Upper lobe of right lung (tissue), 1 donor: ENCODE measurements at regions not wholly inside any gene's neighbourhood (a gene's known extent, or its start where the extent isn't known, plus 50 kb on each side); places are given as distances from the start of the nearest gene placed in this dataset.

Experiments
- ATAC-seq: fragments of 200-7000 bp; cut with Tn5 transposase; one replicate; pipeline ENCODE4 v1.9.1; 2020; ENCODE audit warnings: mild to moderate bottlenecking, moderate library complexity
- DNase-seq: peaks from one replicate; pipeline ENCODE4 v3.0.0-alpha.2; 2020
- H3K27ac ChIP-seq: fragments of 200-600 bp; one replicate; pipeline ENCODE4 v1.8.0; 2022
- H3K27me3 ChIP-seq: fragments of 200-600 bp; one replicate; pipeline ENCODE4 v1.8.0; 2022; ENCODE audit warnings: mild to moderate bottlenecking
- H3K36me3 ChIP-seq: fragments of 200-600 bp; one replicate; pipeline ENCODE4 v1.8.0; 2022
- H3K4me1 ChIP-seq: fragments of 200-600 bp; one replicate; pipeline ENCODE4 v1.8.0; 2022
- H3K4me3 ChIP-seq: fragments of 200-600 bp; one replicate; pipeline ENCODE4 v1.8.0; 2022; ENCODE audit warnings: mild to moderate bottlenecking
- H3K9me3 ChIP-seq: fragments of 200-600 bp; one replicate; pipeline ENCODE4 v1.8.0; 2022
- CTCF ChIP-seq: fragments of 200-600 bp; IDR thresholded peaks from one replicate; pipeline ENCODE4 v1.8.0; 2022; ENCODE audit warnings: antibody characterized with exemption
- intact Hi-C: fragments of 100-400 bp; cut with DNase I; formaldehyde crosslinking; loops from one replicate; pipeline ENCODE4 v1.11.0; 2022
- donor health status: DM: no; HTN: yes; CAD: no; lungs with severe emphysema.

DNA sequence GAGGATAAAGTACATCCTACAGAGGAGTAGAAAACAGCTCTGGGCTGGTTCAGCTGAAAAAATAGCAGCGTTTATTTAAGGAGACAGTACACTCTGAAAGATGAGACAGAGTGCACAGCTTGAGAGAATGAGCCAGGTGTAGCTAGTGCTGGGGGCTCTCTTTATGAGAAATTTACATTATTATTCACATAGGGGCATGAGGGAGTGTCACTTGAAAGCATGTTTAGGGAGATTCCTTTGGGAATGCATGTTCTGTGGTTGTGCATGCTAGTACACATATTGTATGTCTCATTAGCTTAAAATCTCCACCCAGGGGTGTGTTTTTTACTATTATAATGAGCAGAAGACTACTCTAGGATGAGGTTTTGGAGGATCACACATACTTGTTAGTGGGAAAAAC lies 1224.4 kb downstream of the REEP3 start:
- Histone ChIP-seq H3K4me1 (no peaks in the 10 kb centered on the region), H3K27ac (no peak overlapping the region), H3K27me3 (no peaks in the 10 kb centered on the region), H3K4me3 (no peak overlapping the region), H3K9me3 (no peaks in the 10 kb centered on the region), H3K36me3 (no peaks in the 10 kb centered on the region)
- ATAC-seq, result no peak
- DNase-seq, result no peak
- intact Hi-C loops, result no loop called here
- TF ChIP-seq CTCF, result no peak

GRCh38 chr10:64750672-64751071 lies 1229.5 kb downstream of the REEP3 start:
- no peaks in the 10 kb centered on the region for H3K36me3 ChIP-seq
- no peak for TF ChIP-seq CTCF
- H3K27ac ChIP-seq, result no peak overlapping the region
- no peaks in the 10 kb centered on the region for H3K9me3 ChIP-seq
- DNase-seq, result no peak
- H3K4me3 ChIP-seq, result no peak overlapping the region
- H3K4me1 ChIP-seq, result no peaks in the 10 kb centered on the region
- no peak for ATAC-seq
- intact Hi-C loops, result no loop called here
- H3K27me3 ChIP-seq, result no peaks in the 10 kb centered on the region

DNA sequence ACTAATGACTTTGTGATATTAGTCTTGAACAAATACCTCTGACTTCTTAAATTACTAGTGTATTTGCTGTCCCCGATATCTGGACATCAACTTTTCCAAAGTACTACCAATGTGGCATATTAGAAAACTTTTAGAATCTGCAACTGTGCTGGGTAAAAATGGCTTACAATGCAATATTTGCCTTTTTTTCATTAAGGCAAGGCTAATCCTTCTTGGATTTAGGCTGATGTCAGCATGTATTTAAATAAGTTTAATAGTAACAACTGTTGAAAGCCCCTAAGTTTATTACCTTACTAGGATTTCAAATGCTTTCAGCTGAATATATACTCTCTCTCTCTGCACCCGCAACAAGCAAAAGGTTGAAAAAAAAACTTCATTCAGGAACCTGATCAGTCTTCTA lies 1232.3 kb downstream of the REEP3 start:
- DNase-seq, result no peak
- Histone ChIP-seq H3K27ac (no peak overlapping the region), H3K27me3 (no peaks in the 10 kb centered on the region), H3K4me1 (no peaks in the 10 kb centered on the region), H3K4me3 (no peak overlapping the region), H3K36me3 (no peaks in the 10 kb centered on the region), H3K9me3 (no peaks in the 10 kb centered on the region)
- no peak for ATAC-seq
- no peak for TF ChIP-seq CTCF
- intact Hi-C loops, result no loop called here

DNA sequence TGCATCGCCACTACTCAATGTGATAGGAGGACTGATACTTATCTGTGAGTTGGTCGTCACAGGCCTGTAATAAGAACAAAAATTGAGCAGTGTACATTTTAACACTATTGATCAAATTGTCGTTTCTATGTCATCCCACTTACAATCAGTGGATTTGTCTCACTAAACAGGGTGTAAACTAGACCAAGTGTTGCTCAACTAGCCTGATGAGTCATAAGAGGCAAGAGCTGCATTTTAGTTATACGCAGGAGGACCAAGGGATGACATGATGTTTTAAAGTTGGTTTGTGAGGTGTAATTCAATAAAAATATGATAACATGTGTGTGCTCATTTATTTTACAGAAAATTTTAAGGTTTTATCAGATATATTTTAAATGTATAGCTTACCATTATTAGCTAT lies 1239.2 kb downstream of the REEP3 start:
- no peak for TF ChIP-seq CTCF
- Histone ChIP-seq H3K4me1 (no peaks in the 10 kb centered on the region), H3K4me3 (no peak overlapping the region), H3K27ac (no peak overlapping the region), H3K36me3 (no peaks in the 10 kb centered on the region), H3K27me3 (no peaks in the 10 kb centered on the region), H3K9me3 (no peaks in the 10 kb centered on the region)
- DNase-seq (no peak), ATAC-seq (no peak)
- intact Hi-C loops, result no loop called here

DNA sequence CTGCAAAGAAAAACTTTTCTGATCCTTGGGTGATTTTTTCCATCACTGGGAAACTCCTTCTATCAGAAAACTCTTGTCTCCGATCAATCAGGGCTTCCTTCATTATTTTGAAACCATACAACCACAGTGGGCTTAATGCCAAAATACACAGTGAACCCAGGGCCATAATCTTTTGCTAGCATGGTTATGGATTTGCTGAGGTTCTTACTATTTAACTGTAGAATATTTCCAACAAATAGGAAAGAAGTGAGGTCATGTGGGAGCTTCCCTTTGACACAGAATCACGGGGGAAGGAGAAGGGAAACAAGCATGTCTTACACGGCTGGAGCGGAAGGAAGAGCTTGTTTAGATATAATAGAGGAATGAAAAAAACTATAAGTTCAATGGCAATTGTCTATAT lies 1241.7 kb downstream of the REEP3 start:
- no peak for TF ChIP-seq CTCF
- no peak overlapping the region for H3K4me3 ChIP-seq
- no peak for DNase-seq
- H3K36me3 ChIP-seq, result no peaks in the 10 kb centered on the region
- intact Hi-C loops, result no loop called here
- H3K27me3 ChIP-seq, result no peaks in the 10 kb centered on the region
- ATAC-seq, result no peak
- H3K4me1 ChIP-seq, result no peaks in the 10 kb centered on the region
- no peaks in the 10 kb centered on the region for H3K9me3 ChIP-seq
- no peak overlapping the region for H3K27ac ChIP-seq

DNA sequence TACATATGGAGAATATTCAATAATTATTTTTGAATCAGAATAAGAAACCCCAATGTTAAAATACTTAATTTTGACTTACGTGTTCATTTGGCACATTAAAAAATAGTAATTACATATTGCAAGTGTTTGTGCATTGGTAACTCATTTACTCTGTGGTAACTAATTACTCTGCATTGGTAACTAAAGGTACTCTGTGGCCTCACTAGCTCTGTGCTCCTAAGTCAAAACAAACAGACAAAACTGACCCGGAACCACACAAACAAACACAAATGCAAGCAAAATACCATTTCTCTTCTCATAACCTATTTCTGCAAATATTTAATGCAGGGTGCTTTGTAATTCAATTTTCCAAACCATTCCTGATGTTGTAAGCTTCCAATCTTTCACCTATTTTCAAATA lies 1244.3 kb downstream of the REEP3 start:
- Histone ChIP-seq H3K36me3 (no peaks in the 10 kb centered on the region), H3K27me3 (no peaks in the 10 kb centered on the region), H3K4me3 (no peak overlapping the region), H3K27ac (no peak overlapping the region), H3K4me1 (no peaks in the 10 kb centered on the region), H3K9me3 (no peaks in the 10 kb centered on the region)
- no peak for DNase-seq
- no peak for TF ChIP-seq CTCF
- no peak for ATAC-seq
- intact Hi-C loops, result no loop called here
